HUES48 (cell line): ENCODE measurements at regions not wholly inside any gene's neighbourhood (a gene's known extent, or its start where the extent isn't known, plus 50 kb on each side); places are given as distances from the start of the nearest gene placed in this dataset.

ENCODE experiments used
- H3K27ac ChIP-seq: one replicate; pipeline ENCODE4 v1.7.0; 2013; ENCODE audit warnings: low read depth, low read length, inconsistent platforms
- H3K27me3 ChIP-seq: 2 replicates; pipeline ENCODE4 v1.6.1; 2013; ENCODE audit warnings: mild to moderate bottlenecking, low read length; ENCODE audit not compliant: control insufficient read depth, insufficient read depth
- H3K36me3 ChIP-seq: 2 replicates; pipeline ENCODE4 v1.6.1; 2013; ENCODE audit warnings: low read length; ENCODE audit not compliant: control insufficient read depth, insufficient read depth
- H3K4me1 ChIP-seq: 2 replicates; pipeline ENCODE4 v1.6.1; 2013; ENCODE audit warnings: mild to moderate bottlenecking, low read length; ENCODE audit not compliant: control insufficient read depth, insufficient read depth
- H3K4me3 ChIP-seq: 2 replicates; pipeline ENCODE4 v1.5.1; 2013; ENCODE audit warnings: mild to moderate bottlenecking, low read depth, low read length
- H3K9ac ChIP-seq: 2 replicates; pipeline ENCODE4 v1.6.1; 2013; ENCODE audit warnings: mild to moderate bottlenecking, low read depth, low read length, moderate library complexity
- H3K9me3 ChIP-seq: 2 replicates; pipeline ENCODE4 v1.6.1; 2013; ENCODE audit warnings: low read length; ENCODE audit not compliant: control insufficient read depth, insufficient read depth

- Histone ChIP-seq H3K27ac (no peak overlapping the region), H3K36me3 (no peaks in the 10 kb centered on the region), H3K4me1 (no peaks in the 10 kb centered on the region), H3K9me3 (no peaks in the 10 kb centered on the region), H3K9ac (no peak overlapping the region), H3K4me3 (no peak overlapping the region), H3K27me3 (no peaks in the 10 kb centered on the region)
These were observed 425.8 kb downstream of the FRK start for GRCh38 chr6:115634887-115635286.

DNA sequence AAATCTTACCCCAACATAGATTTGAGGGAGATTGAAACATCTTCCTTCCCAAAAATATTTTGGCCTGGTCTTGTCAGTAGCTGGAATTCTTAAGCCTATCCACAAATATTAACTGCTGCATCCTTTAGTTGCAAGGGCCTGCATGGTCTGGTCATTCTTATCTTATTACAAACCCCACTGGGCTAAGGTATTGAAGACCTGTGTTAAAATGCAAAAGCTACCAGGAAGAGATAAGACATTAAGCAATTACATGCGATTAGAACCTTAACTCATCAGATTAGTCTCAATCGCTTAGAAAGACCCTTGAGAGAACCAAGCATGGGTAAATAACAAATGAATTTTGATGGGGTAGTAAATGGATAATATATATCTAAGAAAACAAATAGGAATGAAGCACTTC is 426.6 kb downstream of the FRK start:
- H3K27me3 ChIP-seq: no peaks in the 10 kb centered on the region
- no peaks in the 10 kb centered on the region for H3K4me1 ChIP-seq
- H3K4me3 ChIP-seq: no peak overlapping the region
- no peak overlapping the region for H3K9ac ChIP-seq
- no peak overlapping the region for H3K27ac ChIP-seq
- H3K9me3 ChIP-seq: no peaks in the 10 kb centered on the region
- no peaks in the 10 kb centered on the region for H3K36me3 ChIP-seq

GRCh38 chr6:115631028-115631427 is 429.7 kb downstream of the FRK start:
- Histone ChIP-seq H3K36me3 (no peaks in the 10 kb centered on the region), H3K27me3 (no peaks in the 10 kb centered on the region), H3K9ac (no peak overlapping the region), H3K27ac (no peak overlapping the region), H3K4me3 (no peak overlapping the region), H3K9me3 (no peaks in the 10 kb centered on the region), H3K4me1 (no peaks in the 10 kb centered on the region)

- no peak overlapping the region for H3K27ac ChIP-seq
These were observed 430.2 kb downstream of the FRK start for GRCh38 chr6:115630424-115631024.

DNA sequence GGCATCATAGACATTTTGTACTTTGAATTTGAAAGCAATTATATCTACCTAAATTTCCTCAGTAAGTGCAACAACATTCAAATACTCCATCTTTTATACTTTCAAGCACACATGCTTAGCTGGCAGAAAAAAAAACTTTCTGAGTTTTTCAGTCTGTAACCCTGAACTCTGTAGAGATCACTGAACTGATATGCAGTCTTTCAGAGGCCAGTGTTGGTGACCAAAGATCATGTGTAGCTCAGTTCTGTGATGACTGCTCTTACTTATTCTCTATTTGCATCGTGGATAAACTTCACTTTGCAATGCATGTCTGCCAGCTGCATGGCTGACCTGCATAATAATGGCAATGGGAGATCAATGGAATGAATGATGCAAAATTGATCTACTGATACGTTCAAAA is 431.3 kb downstream of the FRK start:
- H3K27ac ChIP-seq: no peak overlapping the region
- H3K36me3 ChIP-seq: no peaks in the 10 kb centered on the region
- no peaks in the 10 kb centered on the region for H3K9me3 ChIP-seq
- no peaks in the 10 kb centered on the region for H3K4me1 ChIP-seq
- H3K27me3 ChIP-seq: no peaks in the 10 kb centered on the region
- no peak overlapping the region for H3K4me3 ChIP-seq
- no peak overlapping the region for H3K9ac ChIP-seq

More at GRCh38 chr6:115630424-115631024, 430.2 kb downstream of the FRK start:
- no peak overlapping the region for H3K4me3 ChIP-seq
- no peaks in the 10 kb centered on the region for H3K27me3 ChIP-seq
- no peak overlapping the region for H3K9ac ChIP-seq
- H3K36me3 ChIP-seq: no peaks in the 10 kb centered on the region
- H3K4me1 ChIP-seq: no peaks in the 10 kb centered on the region
- no peaks in the 10 kb centered on the region for H3K9me3 ChIP-seq

DNA sequence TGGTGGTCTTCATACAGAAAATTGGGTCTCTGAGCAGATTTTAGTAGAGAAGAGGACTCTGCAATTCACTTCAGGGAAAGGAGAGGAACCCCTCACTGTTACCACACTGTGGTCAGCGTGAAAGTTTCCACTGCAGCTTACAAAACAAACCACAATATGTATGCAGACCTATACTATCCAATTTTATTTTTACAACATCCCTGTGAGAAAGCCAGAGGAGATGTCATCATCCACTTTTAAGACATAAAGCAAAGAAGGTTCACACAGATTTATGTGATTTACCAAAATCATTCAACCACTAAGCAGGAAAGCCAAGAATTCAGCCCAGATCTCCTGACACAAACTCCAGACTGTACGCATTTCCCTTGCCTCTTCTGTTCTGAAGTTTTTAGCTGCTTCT is 442.4 kb downstream of the FRK start:
- no peaks in the 10 kb centered on the region for H3K9me3 ChIP-seq
- no peaks in the 10 kb centered on the region for H3K36me3 ChIP-seq
- H3K27ac ChIP-seq: no peak overlapping the region
- H3K27me3 ChIP-seq: no peaks in the 10 kb centered on the region
- no peak overlapping the region for H3K4me3 ChIP-seq
- H3K4me1 ChIP-seq: peaks cover 10% of the 10 kb centered on the region
- H3K9ac ChIP-seq: no peak overlapping the region

- Histone ChIP-seq H3K36me3 (no peaks in the 10 kb centered on the region), H3K9ac (no peak overlapping the region)
These were observed 443.7 kb downstream of the FRK start for GRCh38 chr6:115617031-115617430.

GRCh38 chr6:115613488-115613887 is 447.2 kb downstream of the FRK start:
- H3K4me3 ChIP-seq: no peak overlapping the region
- H3K9me3 ChIP-seq: no peaks in the 10 kb centered on the region
- peaks cover 12% of the 10 kb centered on the region for H3K4me1 ChIP-seq
- no peak overlapping the region for H3K27ac ChIP-seq
- H3K9ac ChIP-seq: no peak overlapping the region
- no peaks in the 10 kb centered on the region for H3K27me3 ChIP-seq
- no peaks in the 10 kb centered on the region for H3K36me3 ChIP-seq

More at GRCh38 chr6:115617031-115617430, 443.7 kb downstream of the FRK start:
- H3K27ac ChIP-seq: no peak overlapping the region
- H3K4me1 ChIP-seq: peaks cover 10% of the 10 kb centered on the region
- no peak overlapping the region for H3K4me3 ChIP-seq
- H3K27me3 ChIP-seq: no peaks in the 10 kb centered on the region
- H3K9me3 ChIP-seq: no peaks in the 10 kb centered on the region

- no peak overlapping the region for H3K27ac ChIP-seq
- H3K27me3 ChIP-seq: no peaks in the 10 kb centered on the region
- H3K9me3 ChIP-seq: no peaks in the 10 kb centered on the region
- H3K4me3 ChIP-seq: no peak overlapping the region
- H3K4me1 ChIP-seq: peaks cover 12% of the 10 kb centered on the region
- H3K9ac ChIP-seq: no peak overlapping the region
- H3K36me3 ChIP-seq: no peaks in the 10 kb centered on the region
These were observed 447.8 kb downstream of the FRK start for GRCh38 chr6:115612796-115613479.

DNA sequence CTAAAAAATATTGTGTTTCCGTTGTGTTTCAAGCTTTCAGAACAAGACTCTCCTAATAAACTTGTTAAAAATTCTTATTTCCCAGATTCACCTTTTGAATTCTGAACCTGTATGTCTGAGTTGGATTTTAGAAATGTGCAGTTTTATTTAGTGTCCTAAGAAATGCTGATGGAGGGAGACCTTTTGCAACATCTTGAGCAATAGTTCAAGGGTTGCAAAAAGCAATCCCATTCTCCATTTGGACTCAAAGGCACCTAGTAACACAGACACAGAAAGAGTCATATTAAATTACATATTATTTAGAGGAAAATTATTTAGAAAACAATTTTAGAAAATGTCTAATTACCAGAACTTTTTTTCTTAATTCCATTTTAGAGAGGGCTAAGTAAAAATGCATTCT is 448.5 kb downstream of the FRK start:
- Histone ChIP-seq H3K27ac (no peak overlapping the region), H3K4me1 (peaks cover 12% of the 10 kb centered on the region), H3K9ac (no peak overlapping the region), H3K9me3 (no peaks in the 10 kb centered on the region), H3K36me3 (no peaks in the 10 kb centered on the region), H3K27me3 (no peaks in the 10 kb centered on the region), H3K4me3 (no peak overlapping the region)

- H3K4me3 ChIP-seq: no peak overlapping the region
- no peaks in the 10 kb centered on the region for H3K36me3 ChIP-seq
These were observed 450.0 kb downstream of the FRK start for GRCh38 chr6:115610696-115611095.

More at GRCh38 chr6:115610696-115611095, 450.0 kb downstream of the FRK start:
- no peak overlapping the region for H3K9ac ChIP-seq
- H3K27ac ChIP-seq: no peak overlapping the region
- H3K4me1 ChIP-seq: 0 out of 2 replicates have a peak, but pooled peaks cover 2% of the 10 kb centered on the region
- no peaks in the 10 kb centered on the region for H3K9me3 ChIP-seq
- H3K27me3 ChIP-seq: no peaks in the 10 kb centered on the region
